Kidney capillary endothelial cell (primary cell): ENCODE measurements at regions not wholly inside any gene's neighbourhood (a gene's known extent, or its start where the extent isn't known, plus 50 kb on each side); places are given as distances from the start of the nearest gene placed in this dataset.
"Not testable (repeated sequence)": the region's sequence is repeated elsewhere in the genome, so short reads cannot be mapped to it uniquely, and the experiment has no call there.

Source experiments
- DNase-seq: peaks from one replicate; pipeline ENCODE4 v3.0.0-alpha.2; 2018; ENCODE audit warnings: low spot score

- no peak for DNase-seq
Observed at GRCh38 chr4:126526335-126526734, 1106.4 kb upstream of the INTU start.

- DNase-seq = no peak
Observed at GRCh38 chr4:126529997-126530396, 1102.8 kb upstream of the INTU start.

GRCh38 chr4:126530996-126531585, 1101.7 kb upstream of the INTU start:
- DNase-seq = no peak

GRCh38 chr4:126532527-126532926, 1100.2 kb upstream of the INTU start:
- no peak for DNase-seq

- DNase-seq = no peak
Observed at GRCh38 chr4:126533146-126533805, 1099.5 kb upstream of the INTU start.

- no peak for DNase-seq
Observed at GRCh38 chr4:126539771-126540170, 1093.0 kb upstream of the INTU start.

GRCh38 chr4:126541820-126542219, 1090.9 kb upstream of the INTU start:
- DNase-seq = no peak

GRCh38 chr4:126544276-126544675, 1088.5 kb upstream of the INTU start:
- DNase-seq = no peak

- not testable (repeated sequence) for DNase-seq
Observed at GRCh38 chr4:126546197-126546596, 1086.6 kb upstream of the INTU start.

- no peak for DNase-seq
Observed at GRCh38 chr4:126547352-126547751, 1085.4 kb upstream of the INTU start.

- no peak for DNase-seq
Observed at GRCh38 chr4:126548890-126549289, 1083.9 kb upstream of the INTU start.

- no peak for DNase-seq
Observed at GRCh38 chr4:126552321-126552720, 1080.4 kb upstream of the INTU start.

- no peak for DNase-seq
Observed at GRCh38 chr4:126553248-126553647, 1079.5 kb upstream of the INTU start.

GRCh38 chr4:126558596-126558995, 1074.2 kb upstream of the INTU start:
- no peak for DNase-seq

- DNase-seq = no peak
Observed at GRCh38 chr4:126559961-126560360, 1072.8 kb upstream of the INTU start.

GRCh38 chr4:126560794-126561193, 1072.0 kb upstream of the INTU start:
- peak; percentile 63 for DNase-seq

- DNase-seq = no peak
Observed at GRCh38 chr4:126563389-126563788, 1069.4 kb upstream of the INTU start.

- DNase-seq = no peak
Observed at GRCh38 chr4:126564283-126564854, 1068.4 kb upstream of the INTU start.

- DNase-seq = no peak
Observed at GRCh38 chr4:126568652-126569570, 1063.8 kb upstream of the INTU start.

GRCh38 chr4:126572264-126572663, 1060.5 kb upstream of the INTU start:
- DNase-seq = no peak

- no peak for DNase-seq
Observed at GRCh38 chr4:126582737-126583136, 1050.0 kb upstream of the INTU start.

GRCh38 chr4:126583509-126583908, 1049.2 kb upstream of the INTU start:
- no peak for DNase-seq

GRCh38 chr4:126591583-126591982, 1041.2 kb upstream of the INTU start:
- no peak for DNase-seq
